ENCODE measurements at regions not wholly inside any gene's neighbourhood (a gene's known extent, or its start where the extent isn't known, plus 50 kb on each side); places are given as distances from the start of the nearest gene placed in this dataset.

- CTCF ChIA-PET, result no interaction called here
- intact Hi-C loops (cut with micrococcal nuclease), result no loop called here
- Mint-ChIP-seq H3K9me3 (peaks cover 8% of the 10 kb centered on the region), H3K4me3 (no peak overlapping the region), H3K27ac (no peak overlapping the region), H3K36me3 (ENCODE audit: low read depth) (no peaks in the 10 kb centered on the region), H3K27me3 (ENCODE audit: low read depth) (peaks cover 2% of the 10 kb centered on the region), H3K4me1 (ENCODE audit: low read depth) (no peaks in the 10 kb centered on the region)
- no peak for DNase-seq
These were observed 101.1 kb upstream of the PLCB4 start for GRCh38 chr20:8967641-8968245.

GRCh38 chr20:8969146-8969583, 99.7 kb upstream of the PLCB4 start:
- no peaks in the 10 kb centered on the region for H3K36me3 Mint-ChIP-seq (ENCODE audit: low read depth)
- peaks cover 8% of the 10 kb centered on the region for H3K9me3 Mint-ChIP-seq
- peaks cover 2% of the 10 kb centered on the region for H3K27me3 Mint-ChIP-seq (ENCODE audit: low read depth)
- no peaks in the 10 kb centered on the region for H3K4me1 Mint-ChIP-seq (ENCODE audit: low read depth)
- CTCF ChIA-PET, result no interaction called here
- no peak for DNase-seq
- H3K27ac Mint-ChIP-seq, result no peak overlapping the region
- intact Hi-C loops (cut with micrococcal nuclease), result no loop called here
- no peak overlapping the region for H3K4me3 Mint-ChIP-seq

- DNase-seq, result no peak
- Mint-ChIP-seq H3K27ac (no peak overlapping the region), H3K27me3 (ENCODE audit: low read depth) (no peaks in the 10 kb centered on the region), H3K4me1 (ENCODE audit: low read depth) (no peaks in the 10 kb centered on the region), H3K4me3 (no peak overlapping the region), H3K9me3 (peaks cover 8% of the 10 kb centered on the region), H3K36me3 (ENCODE audit: low read depth) (no peaks in the 10 kb centered on the region)
- intact Hi-C loops (cut with micrococcal nuclease), result no loop called here
- CTCF ChIA-PET, result no interaction called here
These were observed 97.1 kb upstream of the PLCB4 start for GRCh38 chr20:8971669-8972316.

- H3K4me3 Mint-ChIP-seq, result no peak overlapping the region
- CTCF ChIA-PET, result no interaction called here
- H3K36me3 Mint-ChIP-seq (ENCODE audit: low read depth), result no peaks in the 10 kb centered on the region
- H3K27ac Mint-ChIP-seq, result no peak overlapping the region
- DNase-seq, result no peak
- H3K9me3 Mint-ChIP-seq, result peaks cover 7% of the 10 kb centered on the region
- intact Hi-C loops (cut with micrococcal nuclease), result no loop called here
- no peaks in the 10 kb centered on the region for H3K27me3 Mint-ChIP-seq (ENCODE audit: low read depth)
- no peaks in the 10 kb centered on the region for H3K4me1 Mint-ChIP-seq (ENCODE audit: low read depth)
These were observed 95.8 kb upstream of the PLCB4 start for GRCh38 chr20:8972963-8973705.

GRCh38 chr20:8974009-8974708, 94.7 kb upstream of the PLCB4 start:
- Mint-ChIP-seq H3K27ac (no peak overlapping the region), H3K4me3 (no peak overlapping the region), H3K4me1 (ENCODE audit: low read depth) (no peaks in the 10 kb centered on the region), H3K27me3 (ENCODE audit: low read depth) (no peaks in the 10 kb centered on the region), H3K36me3 (ENCODE audit: low read depth) (no peaks in the 10 kb centered on the region), H3K9me3 (peaks cover 3% of the 10 kb centered on the region)
- DNase-seq, result no peak
- CTCF ChIA-PET, result no interaction called here
- intact Hi-C loops (cut with micrococcal nuclease), result no loop called here

- no peaks in the 10 kb centered on the region for H3K36me3 Mint-ChIP-seq (ENCODE audit: low read depth)
- H3K4me3 Mint-ChIP-seq, result no peak overlapping the region
- CTCF ChIA-PET, result no interaction called here
- no peak for DNase-seq
- no peaks in the 10 kb centered on the region for H3K27me3 Mint-ChIP-seq (ENCODE audit: low read depth)
- intact Hi-C loops (cut with micrococcal nuclease), result no loop called here
- peaks cover 1% of the 10 kb centered on the region for H3K9me3 Mint-ChIP-seq
- H3K4me1 Mint-ChIP-seq (ENCODE audit: low read depth), result no peaks in the 10 kb centered on the region
- no peak overlapping the region for H3K27ac Mint-ChIP-seq
These were observed 87.4 kb upstream of the PLCB4 start for GRCh38 chr20:8981482-8981881.

GRCh38 chr20:8983478-8984345, 85.2 kb upstream of the PLCB4 start:
- Mint-ChIP-seq H3K27me3 (ENCODE audit: low read depth) (no peaks in the 10 kb centered on the region), H3K36me3 (ENCODE audit: low read depth) (no peaks in the 10 kb centered on the region), H3K4me1 (ENCODE audit: low read depth) (no peaks in the 10 kb centered on the region), H3K9me3 (no peaks in the 10 kb centered on the region), H3K4me3 (no peak overlapping the region), H3K27ac (no peak overlapping the region)
- DNase-seq, result no peak
- intact Hi-C loops (cut with micrococcal nuclease), result no loop called here
- CTCF ChIA-PET, result no interaction called here

GRCh38 chr20:8986631-8987030, 82.3 kb upstream of the PLCB4 start:
- no peak overlapping the region for H3K4me3 Mint-ChIP-seq
- intact Hi-C loops (cut with micrococcal nuclease), result no loop called here
- no peaks in the 10 kb centered on the region for H3K27me3 Mint-ChIP-seq (ENCODE audit: low read depth)
- H3K4me1 Mint-ChIP-seq (ENCODE audit: low read depth), result no peaks in the 10 kb centered on the region
- DNase-seq, result no peak
- CTCF ChIA-PET, result no interaction called here
- no peak overlapping the region for H3K27ac Mint-ChIP-seq
- no peaks in the 10 kb centered on the region for H3K9me3 Mint-ChIP-seq
- H3K36me3 Mint-ChIP-seq (ENCODE audit: low read depth), result no peaks in the 10 kb centered on the region

GRCh38 chr20:8990770-8991169, 78.1 kb upstream of the PLCB4 start:
- H3K9me3 Mint-ChIP-seq, result no peaks in the 10 kb centered on the region
- CTCF ChIA-PET, result interaction anchor here (0.6 kb wide), 1 partner anchor 269 kb away, joined by 3 read pairs; no protein-coding TSS in a partner anchor
- no peak for DNase-seq
- H3K27me3 Mint-ChIP-seq (ENCODE audit: low read depth), result no peaks in the 10 kb centered on the region
- H3K4me3 Mint-ChIP-seq, result no peak overlapping the region
- no peak overlapping the region for H3K27ac Mint-ChIP-seq
- H3K4me1 Mint-ChIP-seq (ENCODE audit: low read depth), result no peaks in the 10 kb centered on the region
- no peaks in the 10 kb centered on the region for H3K36me3 Mint-ChIP-seq (ENCODE audit: low read depth)
- intact Hi-C loops (cut with micrococcal nuclease), result no loop called here

- Mint-ChIP-seq H3K9me3 (peaks cover 1% of the 10 kb centered on the region), H3K27ac (no peak overlapping the region), H3K4me3 (no peak overlapping the region), H3K27me3 (ENCODE audit: low read depth) (no peaks in the 10 kb centered on the region), H3K36me3 (ENCODE audit: low read depth) (no peaks in the 10 kb centered on the region), H3K4me1 (ENCODE audit: low read depth) (no peaks in the 10 kb centered on the region)
- intact Hi-C loops (cut with micrococcal nuclease), result no loop called here
- DNase-seq, result no peak
- CTCF ChIA-PET, result no interaction called here
These were observed 74.8 kb upstream of the PLCB4 start for GRCh38 chr20:8994045-8994444.

GRCh38 chr20:8995761-8996160, 73.1 kb upstream of the PLCB4 start:
- Mint-ChIP-seq H3K27ac (no peak overlapping the region), H3K9me3 (peaks cover 3% of the 10 kb centered on the region), H3K4me3 (no peak overlapping the region), H3K4me1 (ENCODE audit: low read depth) (no peaks in the 10 kb centered on the region), H3K27me3 (ENCODE audit: low read depth) (no peaks in the 10 kb centered on the region), H3K36me3 (ENCODE audit: low read depth) (no peaks in the 10 kb centered on the region)
- CTCF ChIA-PET, result no interaction called here
- intact Hi-C loops (cut with micrococcal nuclease), result no loop called here
- no peak for DNase-seq
